Sigmoid colon (tissue), 4 donors: ENCODE measurements at regions not wholly inside any gene's neighbourhood (a gene's known extent, or its start where the extent isn't known, plus 50 kb on each side); places are given as distances from the start of the nearest gene placed in this dataset.

Source experiments
- EP300 ChIP-seq, 4 donors: sonication (generic); formaldehyde crosslinking; IDR thresholded peaks; one replicate each; pipeline ENCODE4 v1.6.1; 2017; ENCODE audit warnings: antibody characterized with exemption in 4 of 4
- POLR2A ChIP-seq, 2 donors: fragments of 450-650 bp; IDR thresholded peaks; one replicate each; pipeline ENCODE4 v1.6.1; 2016; ENCODE audit warnings: antibody characterized with exemption in 2 of 2, mild to moderate bottlenecking in 2 of 2, moderate library complexity in 2 of 2
- TF ChIP-seq, protein P1 (sequence below), 4 experiments: fragments of 450-650 bp in 3 of 4; fragments of 200-600 bp in 1 of 4; IDR thresholded peaks; one replicate each; pipeline ENCODE4 v1.5.1; 2016 to 2019; ENCODE audit warnings: antibody characterized with exemption in 4 of 4, mild to moderate bottlenecking in 3 of 4, moderate library complexity in 2 of 4

DNA sequence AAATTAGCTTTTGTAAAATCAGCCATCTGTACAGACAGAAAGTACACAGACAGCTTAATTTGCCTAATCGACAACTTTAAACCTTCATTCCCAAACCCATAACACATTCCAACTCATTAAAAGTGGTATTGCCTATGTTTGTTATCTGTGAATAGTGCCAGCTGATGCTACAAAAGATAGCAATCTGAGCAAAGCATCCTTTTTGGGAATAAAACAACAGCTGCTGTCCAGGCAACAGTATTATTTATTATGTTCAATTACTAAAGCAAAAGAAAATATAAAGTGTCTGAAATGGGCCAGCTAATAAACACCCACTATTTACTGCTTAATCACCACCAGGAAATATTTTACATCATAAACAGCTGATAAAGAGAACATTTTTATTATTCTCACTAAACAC, 134.8 kb upstream of the ABI3BP start:
- TF ChIP-seq POLR2A (IDR thresholded peaks at IDR 0.05), result no peak
- TF ChIP-seq, protein P1, sequence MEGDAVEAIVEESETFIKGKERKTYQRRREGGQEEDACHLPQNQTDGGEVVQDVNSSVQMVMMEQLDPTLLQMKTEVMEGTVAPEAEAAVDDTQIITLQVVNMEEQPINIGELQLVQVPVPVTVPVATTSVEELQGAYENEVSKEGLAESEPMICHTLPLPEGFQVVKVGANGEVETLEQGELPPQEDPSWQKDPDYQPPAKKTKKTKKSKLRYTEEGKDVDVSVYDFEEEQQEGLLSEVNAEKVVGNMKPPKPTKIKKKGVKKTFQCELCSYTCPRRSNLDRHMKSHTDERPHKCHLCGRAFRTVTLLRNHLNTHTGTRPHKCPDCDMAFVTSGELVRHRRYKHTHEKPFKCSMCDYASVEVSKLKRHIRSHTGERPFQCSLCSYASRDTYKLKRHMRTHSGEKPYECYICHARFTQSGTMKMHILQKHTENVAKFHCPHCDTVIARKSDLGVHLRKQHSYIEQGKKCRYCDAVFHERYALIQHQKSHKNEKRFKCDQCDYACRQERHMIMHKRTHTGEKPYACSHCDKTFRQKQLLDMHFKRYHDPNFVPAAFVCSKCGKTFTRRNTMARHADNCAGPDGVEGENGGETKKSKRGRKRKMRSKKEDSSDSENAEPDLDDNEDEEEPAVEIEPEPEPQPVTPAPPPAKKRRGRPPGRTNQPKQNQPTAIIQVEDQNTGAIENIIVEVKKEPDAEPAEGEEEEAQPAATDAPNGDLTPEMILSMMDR (IDR thresholded peaks at IDR 0.05), result no peak
- no peak for TF ChIP-seq EP300 (IDR thresholded peaks at IDR 0.05)
